ENCODE measurements at regions not wholly inside any gene's neighbourhood (a gene's known extent, or its start where the extent isn't known, plus 50 kb on each side); places are given as distances from the start of the nearest gene placed in this dataset.

- POLR2A ChIA-PET: no interaction called here
- H3K4me1 Mint-ChIP-seq: no peaks in the 10 kb centered on the region
- no peak overlapping the region for H3K27ac Mint-ChIP-seq
- Histone ChIP-seq H3K27me3 (ENCODE audit: control insufficient read depth in 2 of 2, insufficient read depth in 2 of 2, low read length in 2 of 2) (no peaks in the 10 kb centered on the region), H3K9me3 (ENCODE audit: control insufficient read depth in 2 of 3, low read length in 3 of 3) (peaks cover 0 to 29% (median 0%) of the 10 kb centered on the region in 3 experiments), H3K36me3 (ENCODE audit: control insufficient read depth in 2 of 3, insufficient read depth in 3 of 3, low read length in 3 of 3) (no peaks in the 10 kb centered on the region), H3K27ac (ENCODE audit: low read depth, low read length) (no peak overlapping the region), H3K4me3 (ENCODE audit: low read length) (no peak overlapping the region), H3K4me1 (ENCODE audit: control insufficient read depth in 2 of 2, insufficient read depth in 2 of 2, low read length in 2 of 2) (no peaks in the 10 kb centered on the region)
- no peak for DNase-seq
- H3K27me3 Mint-ChIP-seq: no peaks in the 10 kb centered on the region
- H3K36me3 Mint-ChIP-seq: peaks cover 0 to 14% (median 0%) of the 10 kb centered on the region in 5 donors
- intact Hi-C loops (cut with micrococcal nuclease): no loop called here
- no peak overlapping the region for H3K4me3 Mint-ChIP-seq
- ATAC-seq: no peak
- H3K9me3 Mint-ChIP-seq: peaks cover 16 to 73% (median 24%) of the 10 kb centered on the region in 11 donors
- CTCF ChIA-PET: no interaction called here
These were observed 85.6 kb upstream of the GHR start for GRCh38 chr5:42337607-42338006.

- Mint-ChIP-seq H3K9me3 (peaks cover 16 to 73% (median 24%) of the 10 kb centered on the region in 11 donors), H3K36me3 (peaks cover 0 to 14% (median 0%) of the 10 kb centered on the region in 5 donors), H3K27ac (no peak overlapping the region), H3K4me3 (no peak overlapping the region), H3K4me1 (no peaks in the 10 kb centered on the region), H3K27me3 (no peaks in the 10 kb centered on the region)
- no peak overlapping the region for H3K27ac ChIP-seq (ENCODE audit: low read depth, low read length)
- no peaks in the 10 kb centered on the region for H3K36me3 ChIP-seq (ENCODE audit: control insufficient read depth in 2 of 3, insufficient read depth in 3 of 3, low read length in 3 of 3)
- H3K4me1 ChIP-seq (ENCODE audit: control insufficient read depth in 2 of 2, insufficient read depth in 2 of 2, low read length in 2 of 2): no peaks in the 10 kb centered on the region
- no peak overlapping the region for H3K4me3 ChIP-seq (ENCODE audit: low read length)
- intact Hi-C loops (cut with micrococcal nuclease): no loop called here
- peaks cover 0 to 29% (median 0%) of the 10 kb centered on the region in 3 experiments for H3K9me3 ChIP-seq (ENCODE audit: control insufficient read depth in 2 of 3, low read length in 3 of 3)
- no peaks in the 10 kb centered on the region for H3K27me3 ChIP-seq (ENCODE audit: control insufficient read depth in 2 of 2, insufficient read depth in 2 of 2, low read length in 2 of 2)
- ChIA-PET POLR2A (no interaction called here), CTCF (no interaction called here)
- no peak for ATAC-seq
- no peak for DNase-seq
These were observed 85.1 kb upstream of the GHR start for GRCh38 chr5:42338136-42338535.

- no peak overlapping the region for H3K27ac Mint-ChIP-seq
- peaks cover 0 to under 1% (median 0%) of the 10 kb centered on the region in 5 donors for H3K36me3 Mint-ChIP-seq
- no peak overlapping the region for H3K4me3 ChIP-seq (ENCODE audit: low read length)
These were observed 74.1 kb upstream of the GHR start for GRCh38 chr5:42349163-42349562.

GRCh38 chr5:42351956-42352355, 71.3 kb upstream of the GHR start:
- POLR2A ChIA-PET: no interaction called here
- intact Hi-C loops (cut with micrococcal nuclease): no loop called here
- no peaks in the 10 kb centered on the region for H3K4me1 Mint-ChIP-seq

More at GRCh38 chr5:42349163-42349562, 74.1 kb upstream of the GHR start:
- peaks cover 0 to 8% (median 0%) of the 10 kb centered on the region in 5 donors for H3K27me3 Mint-ChIP-seq
- peaks cover 0 to 5% (median 0%) of the 10 kb centered on the region in 3 experiments for H3K9me3 ChIP-seq (ENCODE audit: control insufficient read depth in 2 of 3, low read length in 3 of 3)
- H3K36me3 ChIP-seq (ENCODE audit: control insufficient read depth in 2 of 3, insufficient read depth in 3 of 3, low read length in 3 of 3): no peaks in the 10 kb centered on the region
- H3K4me3 Mint-ChIP-seq: no peak overlapping the region
- H3K9me3 Mint-ChIP-seq: peaks cover 0 to 25% (median 8%) of the 10 kb centered on the region in 11 donors
- ChIA-PET CTCF (no interaction called here), POLR2A (no interaction called here)
- no peak overlapping the region for H3K27ac ChIP-seq (ENCODE audit: low read depth, low read length)
- no peaks in the 10 kb centered on the region for H3K27me3 ChIP-seq (ENCODE audit: control insufficient read depth in 2 of 2, insufficient read depth in 2 of 2, low read length in 2 of 2)
- DNase-seq (no peak), ATAC-seq (no peak)
- H3K4me1 Mint-ChIP-seq: no peaks in the 10 kb centered on the region
- intact Hi-C loops (cut with micrococcal nuclease): no loop called here
- no peaks in the 10 kb centered on the region for H3K4me1 ChIP-seq (ENCODE audit: control insufficient read depth in 2 of 2, insufficient read depth in 2 of 2, low read length in 2 of 2)

GRCh38 chr5:42360056-42360455, 63.2 kb upstream of the GHR start:
- no peaks in the 10 kb centered on the region for H3K27me3 ChIP-seq (ENCODE audit: control insufficient read depth in 2 of 2, insufficient read depth in 2 of 2, low read length in 2 of 2)
- Mint-ChIP-seq H3K27ac (no peak overlapping the region), H3K4me3 (no peak overlapping the region), H3K36me3 (no peaks in the 10 kb centered on the region), H3K9me3 (peaks cover 0 to 10% (median 6%) of the 10 kb centered on the region in 11 donors), H3K4me1 (no peaks in the 10 kb centered on the region), H3K27me3 (peaks cover 0 to 3% (median 0%) of the 10 kb centered on the region in 5 donors)
- intact Hi-C loops (cut with micrococcal nuclease): no loop called here
- no peaks in the 10 kb centered on the region for H3K4me1 ChIP-seq (ENCODE audit: control insufficient read depth in 2 of 2, insufficient read depth in 2 of 2, low read length in 2 of 2)
- ATAC-seq (no peak), DNase-seq (no peak)
- H3K36me3 ChIP-seq (ENCODE audit: control insufficient read depth in 2 of 3, insufficient read depth in 3 of 3, low read length in 3 of 3): no peaks in the 10 kb centered on the region
- no peak overlapping the region for H3K4me3 ChIP-seq (ENCODE audit: low read length)
- CTCF ChIA-PET: no interaction called here
- POLR2A ChIA-PET: no interaction called here
- no peaks in the 10 kb centered on the region for H3K9me3 ChIP-seq (ENCODE audit: control insufficient read depth in 2 of 3, low read length in 3 of 3)
- H3K27ac ChIP-seq (ENCODE audit: low read depth, low read length): no peak overlapping the region

More at GRCh38 chr5:42351956-42352355, 71.3 kb upstream of the GHR start:
- CTCF ChIA-PET: no interaction called here
- no peak for ATAC-seq
- Histone ChIP-seq H3K27ac (ENCODE audit: low read depth, low read length) (no peak overlapping the region), H3K27me3 (ENCODE audit: control insufficient read depth in 2 of 2, insufficient read depth in 2 of 2, low read length in 2 of 2) (no peaks in the 10 kb centered on the region), H3K4me1 (ENCODE audit: control insufficient read depth in 2 of 2, insufficient read depth in 2 of 2, low read length in 2 of 2) (no peaks in the 10 kb centered on the region), H3K36me3 (ENCODE audit: control insufficient read depth in 2 of 3, insufficient read depth in 3 of 3, low read length in 3 of 3) (no peaks in the 10 kb centered on the region), H3K4me3 (ENCODE audit: low read length) (no peak overlapping the region), H3K9me3 (ENCODE audit: control insufficient read depth in 2 of 3, low read length in 3 of 3) (peaks cover 0 to 5% (median 0%) of the 10 kb centered on the region in 3 experiments)
- H3K9me3 Mint-ChIP-seq: peaks cover 2 to 33% (median 10%) of the 10 kb centered on the region in 11 donors
- no peak overlapping the region for H3K27ac Mint-ChIP-seq
- H3K36me3 Mint-ChIP-seq: peaks cover 0 to 4% (median 0%) of the 10 kb centered on the region in 5 donors
- no peak for DNase-seq
- no peak overlapping the region for H3K4me3 Mint-ChIP-seq
- H3K27me3 Mint-ChIP-seq: peaks cover 0 to 8% (median 0%) of the 10 kb centered on the region in 5 donors

- intact Hi-C loops (cut with micrococcal nuclease): no loop called here
- no peak for ATAC-seq
- POLR2A ChIA-PET: no interaction called here
These were observed 62.5 kb upstream of the GHR start for GRCh38 chr5:42360616-42361314.

GRCh38 chr5:42361315-42361688, 61.9 kb upstream of the GHR start:
- Mint-ChIP-seq H3K36me3 (no peaks in the 10 kb centered on the region), H3K27ac (no peak overlapping the region), H3K27me3 (peaks cover 0 to 3% (median 0%) of the 10 kb centered on the region in 5 donors), H3K9me3 (peaks cover 0 to 6% (median 0%) of the 10 kb centered on the region in 11 donors), H3K4me3 (no peak overlapping the region), H3K4me1 (no peaks in the 10 kb centered on the region)
- Histone ChIP-seq H3K4me3 (ENCODE audit: low read length) (no peak overlapping the region), H3K9me3 (ENCODE audit: control insufficient read depth in 2 of 3, low read length in 3 of 3) (no peaks in the 10 kb centered on the region), H3K36me3 (ENCODE audit: control insufficient read depth in 2 of 3, insufficient read depth in 3 of 3, low read length in 3 of 3) (no peaks in the 10 kb centered on the region), H3K27ac (ENCODE audit: low read depth, low read length) (no peak overlapping the region), H3K4me1 (ENCODE audit: control insufficient read depth in 2 of 2, insufficient read depth in 2 of 2, low read length in 2 of 2) (no peaks in the 10 kb centered on the region), H3K27me3 (ENCODE audit: control insufficient read depth in 2 of 2, insufficient read depth in 2 of 2, low read length in 2 of 2) (no peaks in the 10 kb centered on the region)
- DNase-seq (no peak), ATAC-seq (no peak)
- intact Hi-C loops (cut with micrococcal nuclease): no loop called here
- POLR2A ChIA-PET: no interaction called here
- CTCF ChIA-PET: no interaction called here

More at GRCh38 chr5:42360616-42361314, 62.5 kb upstream of the GHR start:
- H3K4me1 Mint-ChIP-seq: no peaks in the 10 kb centered on the region
- CTCF ChIA-PET: no interaction called here
- Histone ChIP-seq H3K36me3 (ENCODE audit: control insufficient read depth in 2 of 3, insufficient read depth in 3 of 3, low read length in 3 of 3) (no peaks in the 10 kb centered on the region), H3K9me3 (ENCODE audit: control insufficient read depth in 2 of 3, low read length in 3 of 3) (no peaks in the 10 kb centered on the region), H3K27ac (ENCODE audit: low read depth, low read length) (no peak overlapping the region), H3K4me1 (ENCODE audit: control insufficient read depth in 2 of 2, insufficient read depth in 2 of 2, low read length in 2 of 2) (no peaks in the 10 kb centered on the region), H3K4me3 (ENCODE audit: low read length) (no peak overlapping the region), H3K27me3 (ENCODE audit: control insufficient read depth in 2 of 2, insufficient read depth in 2 of 2, low read length in 2 of 2) (no peaks in the 10 kb centered on the region)
- peaks cover 0 to 10% (median 2%) of the 10 kb centered on the region in 11 donors for H3K9me3 Mint-ChIP-seq
- no peaks in the 10 kb centered on the region for H3K36me3 Mint-ChIP-seq
- peaks cover 0 to 3% (median 0%) of the 10 kb centered on the region in 5 donors for H3K27me3 Mint-ChIP-seq
- no peak overlapping the region for H3K27ac Mint-ChIP-seq
- H3K4me3 Mint-ChIP-seq: no peak overlapping the region
- no peak for DNase-seq
